ENCODE measurements at regions not wholly inside any gene's neighbourhood (a gene's known extent, or its start where the extent isn't known, plus 50 kb on each side); places are given as distances from the start of the nearest gene placed in this dataset.
"Not testable (repeated sequence)": the region's sequence is repeated elsewhere in the genome, so short reads cannot be mapped to it uniquely, and the experiment has no call there.

GRCh38 chr6:84576029-84576428 is 188.4 kb downstream of the TBX18 start:
- Histone ChIP-seq H3K27me3 (ENCODE audit: control insufficient read depth, insufficient read depth, low read length) (no peaks in the 10 kb centered on the region), H3K27ac (ENCODE audit: low read length) (no peak overlapping the region), H3K4me1 (ENCODE audit: control insufficient read depth, low read depth, low read length) (no peaks in the 10 kb centered on the region), H3K9ac (ENCODE audit: low read length) (no peak overlapping the region), H3K4me3 (ENCODE audit: low read length) (no peak overlapping the region), H3K9me3 (ENCODE audit: control insufficient read depth, low read depth, low read length) (no peaks in the 10 kb centered on the region), H3K36me3 (ENCODE audit: control insufficient read depth, low read depth, low read length) (no peaks in the 10 kb centered on the region)

- no peaks in the 10 kb centered on the region for H3K27me3 ChIP-seq (ENCODE audit: control insufficient read depth, insufficient read depth, low read length)
- H3K4me3 ChIP-seq (ENCODE audit: low read length) = no peak overlapping the region
- no peaks in the 10 kb centered on the region for H3K4me1 ChIP-seq (ENCODE audit: control insufficient read depth, low read depth, low read length)
- no peak overlapping the region for H3K9ac ChIP-seq (ENCODE audit: low read length)
- H3K27ac ChIP-seq (ENCODE audit: low read length) = no peak overlapping the region
- no peaks in the 10 kb centered on the region for H3K36me3 ChIP-seq (ENCODE audit: control insufficient read depth, low read depth, low read length)
- no peaks in the 10 kb centered on the region for H3K9me3 ChIP-seq (ENCODE audit: control insufficient read depth, low read depth, low read length)
Measured at GRCh38 chr6:84575264-84575663, 189.1 kb downstream of the TBX18 start.

GRCh38 chr6:84569882-84570281 is 194.5 kb downstream of the TBX18 start:
- H3K36me3 ChIP-seq (ENCODE audit: control insufficient read depth, low read depth, low read length) = no peaks in the 10 kb centered on the region
- no peaks in the 10 kb centered on the region for H3K27me3 ChIP-seq (ENCODE audit: control insufficient read depth, insufficient read depth, low read length)
- no peaks in the 10 kb centered on the region for H3K4me1 ChIP-seq (ENCODE audit: control insufficient read depth, low read depth, low read length)
- no peaks in the 10 kb centered on the region for H3K9me3 ChIP-seq (ENCODE audit: control insufficient read depth, low read depth, low read length)
- no peak overlapping the region for H3K9ac ChIP-seq (ENCODE audit: low read length)
- no peak overlapping the region for H3K27ac ChIP-seq (ENCODE audit: low read length)
- no peak overlapping the region for H3K4me3 ChIP-seq (ENCODE audit: low read length)

- no peaks in the 10 kb centered on the region for H3K4me1 ChIP-seq (ENCODE audit: control insufficient read depth, low read depth, low read length)
- H3K27ac ChIP-seq (ENCODE audit: low read length) = no peak overlapping the region
- H3K27me3 ChIP-seq (ENCODE audit: control insufficient read depth, insufficient read depth, low read length) = no peaks in the 10 kb centered on the region
- no peaks in the 10 kb centered on the region for H3K9me3 ChIP-seq (ENCODE audit: control insufficient read depth, low read depth, low read length)
- no peak overlapping the region for H3K4me3 ChIP-seq (ENCODE audit: low read length)
- H3K36me3 ChIP-seq (ENCODE audit: control insufficient read depth, low read depth, low read length) = no peaks in the 10 kb centered on the region
- H3K9ac ChIP-seq (ENCODE audit: low read length) = no peak overlapping the region
Measured at GRCh38 chr6:84568971-84569370, 195.4 kb downstream of the TBX18 start.

GRCh38 chr6:84565718-84566117 is 198.7 kb downstream of the TBX18 start:
- H3K4me3 ChIP-seq (ENCODE audit: low read length); H3K27ac ChIP-seq (ENCODE audit: low read length); H3K9ac ChIP-seq (ENCODE audit: low read length); H3K4me1 ChIP-seq (ENCODE audit: control insufficient read depth, low read depth, low read length); H3K9me3 ChIP-seq (ENCODE audit: control insufficient read depth, low read depth, low read length); H3K36me3 ChIP-seq (ENCODE audit: control insufficient read depth, low read depth, low read length); H3K27me3 ChIP-seq (ENCODE audit: control insufficient read depth, insufficient read depth, low read length): not testable (repeated sequence)

GRCh38 chr6:84560436-84561390 is 203.7 kb downstream of the TBX18 start:
- no peaks in the 10 kb centered on the region for H3K9me3 ChIP-seq (ENCODE audit: control insufficient read depth, low read depth, low read length)
- H3K4me1 ChIP-seq (ENCODE audit: control insufficient read depth, low read depth, low read length) = no peaks in the 10 kb centered on the region
- H3K27me3 ChIP-seq (ENCODE audit: control insufficient read depth, insufficient read depth, low read length) = no peaks in the 10 kb centered on the region
- H3K36me3 ChIP-seq (ENCODE audit: control insufficient read depth, low read depth, low read length) = no peaks in the 10 kb centered on the region
- H3K27ac ChIP-seq (ENCODE audit: low read length) = no peak overlapping the region
- no peak overlapping the region for H3K9ac ChIP-seq (ENCODE audit: low read length)
- H3K4me3 ChIP-seq (ENCODE audit: low read length) = no peak overlapping the region

GRCh38 chr6:84556541-84557335 is 207.7 kb downstream of the TBX18 start:
- Histone ChIP-seq H3K9ac (ENCODE audit: low read length) (no peak overlapping the region), H3K27ac (ENCODE audit: low read length) (no peak overlapping the region), H3K4me1 (ENCODE audit: control insufficient read depth, low read depth, low read length) (no peaks in the 10 kb centered on the region), H3K4me3 (ENCODE audit: low read length) (no peak overlapping the region), H3K9me3 (ENCODE audit: control insufficient read depth, low read depth, low read length) (no peaks in the 10 kb centered on the region), H3K36me3 (ENCODE audit: control insufficient read depth, low read depth, low read length) (no peaks in the 10 kb centered on the region), H3K27me3 (ENCODE audit: control insufficient read depth, insufficient read depth, low read length) (no peaks in the 10 kb centered on the region)

GRCh38 chr6:84554706-84555105 is 209.7 kb downstream of the TBX18 start:
- no peaks in the 10 kb centered on the region for H3K9me3 ChIP-seq (ENCODE audit: control insufficient read depth, low read depth, low read length)
- H3K27ac ChIP-seq (ENCODE audit: low read length) = no peak overlapping the region
- no peaks in the 10 kb centered on the region for H3K4me1 ChIP-seq (ENCODE audit: control insufficient read depth, low read depth, low read length)
- no peak overlapping the region for H3K4me3 ChIP-seq (ENCODE audit: low read length)
- no peaks in the 10 kb centered on the region for H3K36me3 ChIP-seq (ENCODE audit: control insufficient read depth, low read depth, low read length)
- no peak overlapping the region for H3K9ac ChIP-seq (ENCODE audit: low read length)
- no peaks in the 10 kb centered on the region for H3K27me3 ChIP-seq (ENCODE audit: control insufficient read depth, insufficient read depth, low read length)

GRCh38 chr6:84554074-84554473 is 210.3 kb downstream of the TBX18 start:
- no peak overlapping the region for H3K27ac ChIP-seq (ENCODE audit: low read length)
- no peaks in the 10 kb centered on the region for H3K27me3 ChIP-seq (ENCODE audit: control insufficient read depth, insufficient read depth, low read length)
- no peaks in the 10 kb centered on the region for H3K9me3 ChIP-seq (ENCODE audit: control insufficient read depth, low read depth, low read length)
- H3K9ac ChIP-seq (ENCODE audit: low read length) = no peak overlapping the region
- H3K36me3 ChIP-seq (ENCODE audit: control insufficient read depth, low read depth, low read length) = no peaks in the 10 kb centered on the region
- H3K4me3 ChIP-seq (ENCODE audit: low read length) = no peak overlapping the region
- no peaks in the 10 kb centered on the region for H3K4me1 ChIP-seq (ENCODE audit: control insufficient read depth, low read depth, low read length)

- Histone ChIP-seq H3K4me3 (ENCODE audit: low read length) (no peak overlapping the region), H3K27ac (ENCODE audit: low read length) (no peak overlapping the region), H3K4me1 (ENCODE audit: control insufficient read depth, low read depth, low read length) (no peaks in the 10 kb centered on the region), H3K9me3 (ENCODE audit: control insufficient read depth, low read depth, low read length) (no peaks in the 10 kb centered on the region), H3K9ac (ENCODE audit: low read length) (no peak overlapping the region), H3K36me3 (ENCODE audit: control insufficient read depth, low read depth, low read length) (no peaks in the 10 kb centered on the region), H3K27me3 (ENCODE audit: control insufficient read depth, insufficient read depth, low read length) (no peaks in the 10 kb centered on the region)
Measured at GRCh38 chr6:84553527-84553926, 210.9 kb downstream of the TBX18 start.

- H3K4me1 ChIP-seq (ENCODE audit: control insufficient read depth, low read depth, low read length) = no peaks in the 10 kb centered on the region
- H3K9me3 ChIP-seq (ENCODE audit: control insufficient read depth, low read depth, low read length) = no peaks in the 10 kb centered on the region
- H3K36me3 ChIP-seq (ENCODE audit: control insufficient read depth, low read depth, low read length) = no peaks in the 10 kb centered on the region
- H3K9ac ChIP-seq (ENCODE audit: low read length) = no peak overlapping the region
- H3K27ac ChIP-seq (ENCODE audit: low read length) = no peak overlapping the region
- no peaks in the 10 kb centered on the region for H3K27me3 ChIP-seq (ENCODE audit: control insufficient read depth, insufficient read depth, low read length)
- H3K4me3 ChIP-seq (ENCODE audit: low read length) = no peak overlapping the region
Measured at GRCh38 chr6:84551797-84552196, 212.6 kb downstream of the TBX18 start.

Measured in iPS-18a (cell line).